Esophagus (tissue), 2 donors: ENCODE measurements at regions not wholly inside any gene's neighbourhood (a gene's known extent, or its start where the extent isn't known, plus 50 kb on each side); places are given as distances from the start of the nearest gene placed in this dataset.

Experiments used
- H3K27ac ChIP-seq, 2 donors: one replicate each; pipeline ENCODE4 v1.5.1; 2013; ENCODE audit warnings: low read depth in 2 of 2, mild to moderate bottlenecking in 2 of 2, inconsistent platforms in 1 of 2, low read length in 1 of 2, moderate library complexity in 1 of 2
- H3K27me3 ChIP-seq, 2 donors: one replicate each; pipeline ENCODE4 v1.6.1; 2013; ENCODE audit warnings: low read length in 2 of 2, control low read depth in 1 of 2, mild to moderate bottlenecking in 1 of 2; ENCODE audit not compliant: insufficient read depth in 2 of 2, control insufficient read depth in 1 of 2
- H3K36me3 ChIP-seq, 2 donors: one replicate each; pipeline ENCODE4 v1.6.1; 2013; ENCODE audit warnings: low read length in 1 of 2; ENCODE audit not compliant: control insufficient read depth in 2 of 2, insufficient read depth in 2 of 2
- H3K4me1 ChIP-seq, 2 donors: one replicate each; pipeline ENCODE4 v1.6.1; 2013; ENCODE audit warnings: low read length in 1 of 2; ENCODE audit not compliant: control insufficient read depth in 2 of 2, insufficient read depth in 2 of 2
- H3K4me3 ChIP-seq, 2 donors: one replicate each; pipeline ENCODE4 v1.5.1; 2013; ENCODE audit warnings: low read length in 2 of 2, mild to moderate bottlenecking in 2 of 2, low read depth in 1 of 2, moderate library complexity in 1 of 2
- H3K9me3 ChIP-seq, 2 donors: one replicate each; pipeline ENCODE4 v1.6.1; 2013; ENCODE audit warnings: mild to moderate bottlenecking in 2 of 2, low read depth in 1 of 2, low read length in 1 of 2, moderate library complexity in 1 of 2; ENCODE audit not compliant: control insufficient read depth in 2 of 2, insufficient read depth in 1 of 2
- WGBS, 2 donors: extraction: QIAGEN DNeasy Blood & Tissue Kit; methylation state at CpG; one replicate each; pipeline ENCODE4 v1.1.7; 2013; 5-methylcytosine and 5-hydroxymethylcytosine counted together
- donor health status: healthy with polysubstance abuse.
- donor health status: Bipolar disorder and iron deficiency.

DNA sequence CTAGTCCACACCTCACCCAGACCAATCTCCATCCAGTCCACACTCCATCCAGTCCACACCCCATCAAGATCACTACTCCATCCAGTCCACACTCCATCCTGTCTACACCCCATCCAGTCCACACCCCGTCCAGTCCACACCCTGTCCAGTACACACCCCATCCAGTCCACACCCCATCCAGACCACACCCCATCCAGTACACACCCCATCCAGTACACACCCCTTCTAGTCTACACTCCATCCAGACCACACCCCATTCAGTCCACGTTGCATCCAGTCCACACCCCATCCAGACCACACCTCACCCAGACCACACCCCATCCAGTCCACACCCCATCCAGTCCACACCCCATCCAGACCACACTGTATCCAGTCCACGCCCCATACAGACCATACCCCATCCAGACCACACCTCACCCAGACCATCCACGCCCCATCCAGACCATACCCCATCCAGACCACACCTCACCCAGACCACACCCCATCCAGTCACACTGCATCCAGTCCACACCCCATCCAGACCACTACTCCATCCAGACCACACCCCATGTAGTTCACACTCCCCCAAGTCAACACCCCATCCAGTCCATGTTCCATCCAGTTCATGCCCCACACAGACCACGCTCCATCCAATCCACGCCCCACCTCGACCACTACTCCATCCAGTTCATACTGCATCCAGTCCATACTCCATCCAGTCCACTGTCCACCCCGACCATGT, 116.6 kb upstream of the RTL1 start:
- peaks cover 0 to 6% of the 10 kb centered on the region in 2 donors for H3K9me3 ChIP-seq
- no peaks in the 10 kb centered on the region for H3K27me3 ChIP-seq
- H3K36me3 ChIP-seq: no peaks in the 10 kb centered on the region
- H3K4me1 ChIP-seq: no peaks in the 10 kb centered on the region
- WGBS, 2 donors: 82 to 86% methylated on average over 8 of the region's 8 CpGs
- no peak overlapping the region for H3K27ac ChIP-seq
- no peak overlapping the region for H3K4me3 ChIP-seq

- H3K27me3 ChIP-seq: no peaks in the 10 kb centered on the region
- no peak overlapping the region for H3K4me3 ChIP-seq
- H3K9me3 ChIP-seq: peaks cover 0 to 6% of the 10 kb centered on the region in 2 donors
- H3K4me1 ChIP-seq: no peaks in the 10 kb centered on the region
- 76 to 81% methylated on average over 7 of the region's 7 CpGs for WGBS, 2 donors
- H3K27ac ChIP-seq: no peak overlapping the region
- H3K36me3 ChIP-seq: no peaks in the 10 kb centered on the region
These were observed 117.4 kb upstream of the RTL1 start for GRCh38 chr14:101020834-101021370.

DNA sequence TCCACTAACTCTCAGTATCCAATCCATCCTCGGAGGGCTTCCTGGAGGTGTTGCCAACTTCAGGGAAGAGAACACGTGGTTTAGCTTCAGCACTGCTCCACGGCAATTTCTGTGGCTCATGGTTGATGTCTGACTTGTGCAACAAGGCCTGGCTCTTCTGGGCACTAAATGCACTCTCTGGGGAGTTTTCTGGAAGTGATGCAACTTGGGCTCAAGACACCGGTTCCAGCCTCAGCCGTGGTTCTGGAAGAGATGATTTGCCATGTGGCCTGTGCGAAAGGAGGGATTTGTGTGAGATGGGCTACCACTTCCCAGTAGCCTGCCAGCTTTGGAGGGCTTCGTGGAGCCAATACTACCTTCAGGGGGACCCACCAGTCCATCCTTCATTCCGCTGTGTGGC, 118.6 kb upstream of the RTL1 start:
- Histone ChIP-seq H3K36me3 (no peaks in the 10 kb centered on the region), H3K27ac (no peak overlapping the region), H3K4me3 (no peak overlapping the region), H3K4me1 (no peaks in the 10 kb centered on the region), H3K27me3 (no peaks in the 10 kb centered on the region), H3K9me3 (peaks cover 0 to 6% of the 10 kb centered on the region in 2 donors)
- WGBS, 2 donors: 89 to 90% methylated on average over 8 of the region's 8 CpGs

- 91 to 92% methylated on average over 15 of the region's 15 CpGs for WGBS, 2 donors
These were observed 119.5 kb upstream of the RTL1 start for GRCh38 chr14:101022916-101023435.

GRCh38 chr14:101024686-101025085, 121.2 kb upstream of the RTL1 start:
- Histone ChIP-seq H3K27me3 (no peaks in the 10 kb centered on the region), H3K4me3 (no peak overlapping the region), H3K27ac (no peak overlapping the region), H3K4me1 (no peaks in the 10 kb centered on the region), H3K9me3 (peaks cover 0 to 3% of the 10 kb centered on the region in 2 donors), H3K36me3 (no peaks in the 10 kb centered on the region)
- 81 to 84% methylated on average over 11 of the region's 11 CpGs for WGBS, 2 donors

More at GRCh38 chr14:101022916-101023435, 119.5 kb upstream of the RTL1 start:
- Histone ChIP-seq H3K4me3 (no peak overlapping the region), H3K36me3 (no peaks in the 10 kb centered on the region), H3K27me3 (no peaks in the 10 kb centered on the region), H3K9me3 (peaks cover 0 to 6% of the 10 kb centered on the region in 2 donors), H3K4me1 (no peaks in the 10 kb centered on the region), H3K27ac (no peak overlapping the region)

DNA sequence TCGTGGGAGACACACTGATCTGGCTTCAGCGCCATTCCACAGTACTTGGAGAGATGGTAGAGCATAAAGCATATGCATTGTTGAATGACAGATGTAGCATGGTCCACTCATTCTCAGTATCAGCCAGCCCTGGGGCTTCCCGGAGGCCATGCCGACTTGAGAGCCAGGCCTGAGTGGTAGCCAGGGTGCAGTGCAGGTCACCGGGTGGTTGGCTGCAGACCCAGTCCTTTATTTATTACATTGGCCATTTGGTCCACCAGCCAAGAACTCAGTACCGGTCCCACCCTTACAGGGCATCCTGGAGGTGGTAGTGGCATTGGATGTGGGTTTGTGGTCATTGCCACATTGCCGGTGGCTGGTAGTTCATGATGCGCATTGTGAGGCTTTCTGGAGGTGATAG, 121.6 kb upstream of the RTL1 start:
- Histone ChIP-seq H3K4me3 (no peak overlapping the region), H3K9me3 (no peaks in the 10 kb centered on the region), H3K4me1 (no peaks in the 10 kb centered on the region), H3K27me3 (no peaks in the 10 kb centered on the region), H3K36me3 (no peaks in the 10 kb centered on the region), H3K27ac (no peak overlapping the region)
- 92 to 93% methylated on average over 8 of the region's 8 CpGs for WGBS, 2 donors

DNA sequence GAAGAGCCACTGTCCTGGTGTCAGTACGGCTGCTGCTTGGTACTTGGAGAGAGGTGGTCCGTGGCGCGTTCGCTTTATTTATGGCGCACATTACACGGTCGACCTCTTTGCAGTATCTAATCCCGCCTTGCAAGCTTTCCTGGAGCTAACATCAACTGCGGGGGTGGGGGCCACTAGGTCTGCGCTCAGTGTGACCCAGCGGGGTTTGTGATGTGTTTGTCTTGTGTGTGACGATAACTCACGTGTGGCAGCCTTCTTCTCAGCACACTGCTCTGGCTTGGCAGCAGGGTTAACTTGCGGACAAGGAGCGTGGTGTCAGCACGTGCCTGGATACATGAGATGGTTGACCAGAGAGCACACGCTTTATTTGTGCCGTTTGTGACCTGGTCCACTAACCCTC, 122.2 kb upstream of the RTL1 start:
- Histone ChIP-seq H3K36me3 (no peaks in the 10 kb centered on the region), H3K4me3 (no peak overlapping the region), H3K27me3 (no peaks in the 10 kb centered on the region), H3K9me3 (no peaks in the 10 kb centered on the region), H3K27ac (no peak overlapping the region), H3K4me1 (no peaks in the 10 kb centered on the region)
- WGBS, 2 donors: 91 to 93% methylated on average over 19 of the region's 19 CpGs

DNA sequence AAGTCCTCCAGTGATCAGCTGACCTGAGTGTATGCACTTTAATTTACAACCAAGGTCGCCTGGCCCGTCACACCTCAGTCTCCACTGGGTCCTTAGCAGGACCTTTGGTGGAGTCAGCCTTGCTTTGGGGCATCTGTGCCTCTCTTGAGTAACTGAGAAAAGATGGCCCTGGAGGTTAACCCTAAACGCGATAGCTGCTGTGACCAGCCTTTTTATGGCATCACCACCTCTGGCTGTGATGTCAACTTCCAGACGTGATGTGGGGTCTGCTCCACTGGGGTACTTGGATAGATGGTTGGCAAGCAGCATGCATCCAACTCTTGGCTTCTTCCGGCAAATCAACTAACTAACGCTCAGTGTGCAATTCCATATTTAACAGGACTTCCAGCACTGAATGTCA, 122.8 kb upstream of the RTL1 start:
- Histone ChIP-seq H3K27ac (no peak overlapping the region), H3K4me3 (no peak overlapping the region), H3K36me3 (no peaks in the 10 kb centered on the region), H3K27me3 (no peaks in the 10 kb centered on the region), H3K9me3 (no peaks in the 10 kb centered on the region), H3K4me1 (no peaks in the 10 kb centered on the region)
- WGBS, 2 donors: 86 to 88% methylated on average over 7 of the region's 7 CpGs

DNA sequence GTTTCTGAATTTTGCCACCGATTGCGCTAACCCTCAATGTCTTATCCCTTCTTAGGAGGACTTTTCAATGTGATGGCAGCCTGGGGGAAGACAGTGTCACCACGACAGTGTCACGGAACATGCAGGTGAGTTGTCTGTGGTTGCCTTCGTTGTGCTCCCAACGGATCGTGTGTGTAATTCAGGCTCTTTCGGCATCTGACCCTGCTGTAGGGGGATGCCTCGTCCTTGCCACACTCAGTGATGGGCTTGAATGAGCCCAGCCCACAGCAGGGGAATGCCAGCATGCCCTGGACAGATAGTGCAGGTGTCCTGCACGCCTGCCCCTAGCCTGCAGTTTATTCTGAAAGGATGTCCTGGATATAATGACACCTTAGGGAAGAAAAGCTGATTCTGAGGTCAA, 123.8 kb upstream of the RTL1 start:
- Histone ChIP-seq H3K27me3 (no peaks in the 10 kb centered on the region), H3K36me3 (no peaks in the 10 kb centered on the region), H3K27ac (no peak overlapping the region), H3K4me1 (no peaks in the 10 kb centered on the region), H3K9me3 (no peaks in the 10 kb centered on the region), H3K4me3 (no peak overlapping the region)
- WGBS, 2 donors: 87 to 90% methylated on average over 10 of the region's 10 CpGs

- Histone ChIP-seq H3K9me3 (no peaks in the 10 kb centered on the region), H3K27ac (no peak overlapping the region), H3K27me3 (no peaks in the 10 kb centered on the region), H3K4me1 (no peaks in the 10 kb centered on the region), H3K4me3 (no peak overlapping the region), H3K36me3 (no peaks in the 10 kb centered on the region)
- WGBS, 2 donors: 85 to 86% methylated on average over 5 of the region's 5 CpGs
These were observed 124.4 kb upstream of the RTL1 start for GRCh38 chr14:101027966-101028365.
